ENCODE measurements at regions not wholly inside any gene's neighbourhood (a gene's known extent, or its start where the extent isn't known, plus 50 kb on each side); places are given as distances from the start of the nearest gene placed in this dataset.

DNA sequence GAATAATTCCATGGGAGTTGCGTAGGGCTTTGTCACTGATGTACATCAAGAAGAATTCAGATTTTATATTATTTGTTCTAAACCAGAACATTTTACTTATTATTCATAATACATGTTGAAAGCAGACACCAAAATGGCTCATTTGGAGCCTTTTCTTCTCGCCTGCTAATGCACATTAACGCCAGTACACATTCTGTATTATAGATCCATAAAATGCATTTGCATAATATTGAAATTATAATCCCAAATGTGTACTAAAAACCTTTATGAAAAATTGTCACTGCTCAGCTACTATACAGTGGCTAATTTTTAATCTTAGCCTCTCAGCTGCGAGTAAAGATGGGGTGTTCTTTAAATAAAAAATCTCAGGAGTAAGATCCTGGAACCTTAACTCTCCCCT lies 452.2 kb upstream of the HNRNPA3 start:
- TF ChIP-seq TAF1 (IDR thresholded peaks at IDR 0.05; ENCODE audit: low read depth, low read length) (no peak), POLR2A (IDR thresholded peaks at IDR 0.05; ENCODE audit: low read depth, low read length) (no peak)

Measured in GM12891 (cell line).